ENCODE measurements at regions not wholly inside any gene's neighbourhood (a gene's known extent, or its start where the extent isn't known, plus 50 kb on each side); places are given as distances from the start of the nearest gene placed in this dataset.

DNA sequence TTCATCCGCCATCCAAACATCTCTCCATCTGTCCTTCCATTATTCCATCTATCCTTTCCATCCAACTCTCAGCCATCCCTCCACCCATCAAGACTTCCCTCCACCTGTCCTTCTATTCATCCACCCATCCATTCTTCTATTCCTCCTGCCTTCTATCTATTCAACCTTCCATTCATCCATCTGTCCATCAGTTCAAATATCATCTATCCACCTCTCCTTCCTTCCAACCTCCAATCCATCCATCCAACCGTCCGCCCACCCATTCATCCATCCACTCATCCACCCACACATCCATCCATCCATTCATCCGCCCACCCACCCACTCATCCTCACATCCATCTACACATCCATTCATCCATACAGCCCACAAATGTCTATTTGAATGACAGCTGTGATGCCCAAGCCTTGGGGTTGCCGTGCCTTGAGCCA, 132.1 kb downstream of the CEBPB start:
- no peak for DNase-seq (ENCODE audit: low spot score)
- TF ChIP-seq, protein P1, sequence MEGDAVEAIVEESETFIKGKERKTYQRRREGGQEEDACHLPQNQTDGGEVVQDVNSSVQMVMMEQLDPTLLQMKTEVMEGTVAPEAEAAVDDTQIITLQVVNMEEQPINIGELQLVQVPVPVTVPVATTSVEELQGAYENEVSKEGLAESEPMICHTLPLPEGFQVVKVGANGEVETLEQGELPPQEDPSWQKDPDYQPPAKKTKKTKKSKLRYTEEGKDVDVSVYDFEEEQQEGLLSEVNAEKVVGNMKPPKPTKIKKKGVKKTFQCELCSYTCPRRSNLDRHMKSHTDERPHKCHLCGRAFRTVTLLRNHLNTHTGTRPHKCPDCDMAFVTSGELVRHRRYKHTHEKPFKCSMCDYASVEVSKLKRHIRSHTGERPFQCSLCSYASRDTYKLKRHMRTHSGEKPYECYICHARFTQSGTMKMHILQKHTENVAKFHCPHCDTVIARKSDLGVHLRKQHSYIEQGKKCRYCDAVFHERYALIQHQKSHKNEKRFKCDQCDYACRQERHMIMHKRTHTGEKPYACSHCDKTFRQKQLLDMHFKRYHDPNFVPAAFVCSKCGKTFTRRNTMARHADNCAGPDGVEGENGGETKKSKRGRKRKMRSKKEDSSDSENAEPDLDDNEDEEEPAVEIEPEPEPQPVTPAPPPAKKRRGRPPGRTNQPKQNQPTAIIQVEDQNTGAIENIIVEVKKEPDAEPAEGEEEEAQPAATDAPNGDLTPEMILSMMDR (IDR thresholded peaks at IDR 0.05; ENCODE audit: extremely low read depth, missing control alignments) = no peak

GRCh38 chr20:50323209-50323608, 132.6 kb downstream of the CEBPB start:
- DNase-seq (ENCODE audit: low spot score) = no peak
- TF ChIP-seq, protein P1 (IDR thresholded peaks at IDR 0.05; ENCODE audit: extremely low read depth, missing control alignments) = no peak

DNA sequence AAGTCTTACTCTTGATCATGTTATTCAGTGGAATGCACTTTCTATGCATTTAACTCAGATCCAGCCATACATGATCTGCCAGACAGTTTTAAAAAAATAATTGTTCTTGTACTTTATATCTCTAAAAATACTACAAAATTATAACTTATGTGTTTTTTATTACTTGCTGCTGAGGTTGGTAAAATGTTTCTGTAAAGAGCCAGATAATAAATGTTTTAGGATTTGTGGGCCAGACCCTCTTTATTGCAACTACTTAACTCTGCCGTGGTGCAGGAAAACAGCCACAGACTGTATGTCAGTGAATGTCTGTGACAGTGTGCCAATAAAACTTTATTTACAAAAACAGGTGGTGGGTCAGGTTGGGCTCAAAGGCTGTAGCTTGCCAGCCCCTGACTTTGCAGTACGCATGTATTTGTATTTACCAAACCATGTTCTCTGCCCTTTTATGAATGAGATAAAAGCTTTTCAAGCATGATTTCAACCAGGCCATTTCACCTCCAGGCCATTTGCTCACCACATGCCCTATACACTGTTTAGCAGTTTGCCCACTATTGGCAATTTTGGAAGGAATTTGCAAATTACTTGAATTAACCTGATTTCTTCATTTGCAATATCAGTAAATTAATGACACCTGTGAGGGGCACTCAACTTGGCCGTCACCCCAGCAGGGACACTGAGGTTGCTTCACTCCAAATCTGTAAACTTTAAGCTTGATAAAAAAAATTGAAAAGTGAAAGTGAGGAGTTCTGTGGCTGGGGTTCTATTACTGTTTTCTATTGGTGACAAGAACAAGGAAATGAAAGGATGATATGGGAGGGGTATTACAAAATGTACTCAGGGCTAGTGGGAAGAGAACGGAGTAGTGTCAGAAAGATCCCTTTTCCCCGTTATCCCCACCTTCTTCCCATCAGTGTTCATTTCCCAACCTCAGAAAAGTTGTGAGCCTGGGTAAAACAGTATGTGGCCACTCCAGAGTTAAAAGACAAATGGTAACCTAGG, 133.4 kb downstream of the CEBPB start:
- TF ChIP-seq, protein P1 (IDR thresholded peaks at IDR 0.05; ENCODE audit: extremely low read depth, missing control alignments) = no peak

GRCh38 chr20:50325215-50325614, 134.6 kb downstream of the CEBPB start:
- TF ChIP-seq, protein P1 (IDR thresholded peaks at IDR 0.05; ENCODE audit: extremely low read depth, missing control alignments) = no peak
- DNase-seq (ENCODE audit: low spot score) = no peak

More for the DNA sequence above, 133.4 kb downstream of the CEBPB start:
- no peak for DNase-seq (ENCODE audit: low spot score)

DNA sequence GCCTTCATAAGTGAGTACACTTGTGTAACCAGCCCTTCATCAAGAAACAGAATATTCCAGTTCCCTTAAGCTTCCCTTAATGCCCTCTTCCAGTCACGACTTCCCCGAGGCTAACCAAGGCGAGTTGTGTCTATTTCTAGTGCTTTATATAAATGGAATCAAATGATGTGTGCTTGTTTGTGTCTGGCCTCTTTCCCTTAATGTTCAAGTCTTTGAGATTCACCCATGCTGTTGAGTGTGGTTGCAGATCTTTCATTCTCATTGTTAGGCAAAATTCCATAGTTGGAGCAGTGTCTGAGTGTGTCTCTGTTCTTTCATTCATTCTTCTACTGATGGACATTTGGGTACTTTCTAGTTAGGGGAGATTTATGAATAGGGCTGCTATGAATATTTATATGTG, 135.0 kb downstream of the CEBPB start:
- TF ChIP-seq, protein P1 (IDR thresholded peaks at IDR 0.05; ENCODE audit: extremely low read depth, missing control alignments) = no peak
- no peak for DNase-seq (ENCODE audit: low spot score)

- TF ChIP-seq, protein P1 (IDR thresholded peaks at IDR 0.05; ENCODE audit: extremely low read depth, missing control alignments) = no peak
- DNase-seq (ENCODE audit: low spot score) = no peak
Observed at GRCh38 chr20:50327666-50328065, 137.0 kb downstream of the CEBPB start.

GRCh38 chr20:50328222-50328979, 137.8 kb downstream of the CEBPB start:
- TF ChIP-seq, protein P1 (IDR thresholded peaks at IDR 0.05; ENCODE audit: extremely low read depth, missing control alignments) = no peak
- no peak for DNase-seq (ENCODE audit: low spot score)
